ENCODE measurements at regions not wholly inside any gene's neighbourhood (a gene's known extent, or its start where the extent isn't known, plus 50 kb on each side); places are given as distances from the start of the nearest gene placed in this dataset.

DNA sequence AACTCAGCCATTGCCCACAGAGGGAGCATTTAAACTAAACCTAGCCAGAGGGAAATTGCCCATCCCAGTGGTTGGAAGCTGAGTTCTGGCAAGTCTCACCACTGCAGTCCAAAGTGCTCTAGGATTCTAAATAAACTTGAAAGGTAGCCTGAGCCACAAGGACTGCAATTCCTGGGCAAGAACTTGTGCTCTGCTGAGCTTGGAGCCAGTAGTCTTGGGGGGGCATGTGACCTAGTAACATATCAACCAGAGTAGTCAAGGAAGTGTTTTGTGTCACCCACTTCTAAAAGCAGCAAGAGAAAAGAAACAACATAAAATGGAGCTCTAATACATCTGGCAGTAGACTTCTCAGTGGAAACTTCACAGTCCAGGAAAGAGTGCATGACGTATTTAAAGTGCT lies 167.0 kb downstream of the PTH2R start:
- H3K4me3 ChIP-seq (replicated peaks; ENCODE audit: low read depth, low read length) = no peak overlapping the region
- TF ChIP-seq, protein P1, sequence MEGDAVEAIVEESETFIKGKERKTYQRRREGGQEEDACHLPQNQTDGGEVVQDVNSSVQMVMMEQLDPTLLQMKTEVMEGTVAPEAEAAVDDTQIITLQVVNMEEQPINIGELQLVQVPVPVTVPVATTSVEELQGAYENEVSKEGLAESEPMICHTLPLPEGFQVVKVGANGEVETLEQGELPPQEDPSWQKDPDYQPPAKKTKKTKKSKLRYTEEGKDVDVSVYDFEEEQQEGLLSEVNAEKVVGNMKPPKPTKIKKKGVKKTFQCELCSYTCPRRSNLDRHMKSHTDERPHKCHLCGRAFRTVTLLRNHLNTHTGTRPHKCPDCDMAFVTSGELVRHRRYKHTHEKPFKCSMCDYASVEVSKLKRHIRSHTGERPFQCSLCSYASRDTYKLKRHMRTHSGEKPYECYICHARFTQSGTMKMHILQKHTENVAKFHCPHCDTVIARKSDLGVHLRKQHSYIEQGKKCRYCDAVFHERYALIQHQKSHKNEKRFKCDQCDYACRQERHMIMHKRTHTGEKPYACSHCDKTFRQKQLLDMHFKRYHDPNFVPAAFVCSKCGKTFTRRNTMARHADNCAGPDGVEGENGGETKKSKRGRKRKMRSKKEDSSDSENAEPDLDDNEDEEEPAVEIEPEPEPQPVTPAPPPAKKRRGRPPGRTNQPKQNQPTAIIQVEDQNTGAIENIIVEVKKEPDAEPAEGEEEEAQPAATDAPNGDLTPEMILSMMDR (IDR thresholded peaks at IDR 0.05; ENCODE audit: low read depth, low read length, missing control alignments) = no peak
- DNase-seq (ENCODE audit: extremely low read depth, low read depth) = no peak

DNA sequence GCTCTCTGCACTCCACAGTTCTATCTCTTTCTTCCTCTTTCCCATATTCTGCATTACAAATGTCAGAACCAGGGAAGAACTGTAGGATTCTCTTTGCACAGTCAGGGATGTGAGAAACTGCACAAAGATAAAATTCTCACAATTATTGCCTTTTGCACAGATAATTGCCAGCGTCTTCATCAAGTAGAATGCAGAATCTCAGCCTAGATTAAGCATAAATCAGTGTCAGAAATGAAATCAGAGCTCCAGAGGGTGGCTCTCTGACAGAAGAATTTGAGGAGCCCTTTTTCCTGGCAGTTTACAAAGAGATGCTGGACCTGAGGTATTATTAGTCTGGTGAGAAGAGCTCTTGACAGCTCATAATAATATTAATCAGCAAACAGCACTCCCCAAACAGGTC lies 173.1 kb downstream of the PTH2R start:
- DNase-seq (ENCODE audit: extremely low read depth, low read depth) = no peak

DNA sequence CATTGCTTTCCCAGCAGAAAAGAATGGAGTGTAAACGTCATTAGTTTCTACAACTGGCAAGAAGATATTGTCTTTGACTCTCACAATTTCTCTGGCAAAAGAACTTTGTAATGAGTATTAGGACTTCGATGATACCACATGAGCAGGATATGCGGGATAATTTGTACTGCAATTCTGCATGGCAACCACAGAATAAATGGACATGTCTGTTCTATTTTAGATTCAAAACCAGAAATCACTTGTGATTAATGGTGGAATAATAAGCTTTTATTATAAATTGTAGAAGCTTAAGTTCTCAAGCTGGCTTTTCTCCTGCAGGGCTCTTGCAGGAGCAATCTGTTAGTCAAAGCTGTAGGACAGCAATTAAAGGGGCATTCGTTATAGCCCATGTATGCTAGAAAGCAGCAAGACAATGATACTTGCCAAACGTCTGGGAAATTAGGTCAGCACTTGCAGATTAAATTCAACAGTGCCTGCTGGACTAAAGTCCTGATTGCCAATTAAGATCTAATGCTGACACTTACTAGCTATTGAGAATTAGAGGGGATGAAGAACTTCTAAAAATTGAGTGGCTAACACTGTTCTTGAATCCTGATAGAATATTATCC lies 177.9 kb downstream of the PTH2R start:
- TF ChIP-seq, protein P1 (IDR thresholded peaks at IDR 0.05; ENCODE audit: low read depth, low read length, missing control alignments) = no peak
- no peak for DNase-seq (ENCODE audit: extremely low read depth, low read depth)
- no peak overlapping the region for H3K4me3 ChIP-seq (replicated peaks; ENCODE audit: low read depth, low read length)

More for the DNA sequence above, 173.1 kb downstream of the PTH2R start:
- no peak overlapping the region for H3K4me3 ChIP-seq (replicated peaks; ENCODE audit: low read depth, low read length)
- TF ChIP-seq, protein P1 (IDR thresholded peaks at IDR 0.05; ENCODE audit: low read depth, low read length, missing control alignments) = no peak

DNA sequence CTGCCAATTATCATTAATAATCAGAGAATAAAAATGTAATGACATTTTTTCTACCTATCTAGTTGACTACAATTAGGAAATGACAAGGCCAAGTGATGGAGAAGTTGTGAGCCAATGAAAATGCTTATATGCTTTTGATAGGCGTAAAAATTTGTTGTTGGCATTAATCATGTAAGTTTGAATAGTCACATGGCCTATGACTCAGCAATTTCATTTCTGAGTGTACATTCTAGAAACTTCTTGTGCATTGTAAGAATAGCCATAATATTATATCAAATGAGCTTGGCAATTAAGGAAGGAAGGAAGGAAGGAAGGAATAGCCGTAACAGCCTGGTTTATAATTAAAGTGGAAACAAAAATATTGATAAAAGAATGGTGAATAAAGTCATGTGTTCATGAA lies 179.9 kb downstream of the PTH2R start:
- TF ChIP-seq, protein P1 (IDR thresholded peaks at IDR 0.05; ENCODE audit: low read depth, low read length, missing control alignments) = no peak
- no peak for DNase-seq (ENCODE audit: extremely low read depth, low read depth)
- no peak overlapping the region for H3K4me3 ChIP-seq (replicated peaks; ENCODE audit: low read depth, low read length)

DNA sequence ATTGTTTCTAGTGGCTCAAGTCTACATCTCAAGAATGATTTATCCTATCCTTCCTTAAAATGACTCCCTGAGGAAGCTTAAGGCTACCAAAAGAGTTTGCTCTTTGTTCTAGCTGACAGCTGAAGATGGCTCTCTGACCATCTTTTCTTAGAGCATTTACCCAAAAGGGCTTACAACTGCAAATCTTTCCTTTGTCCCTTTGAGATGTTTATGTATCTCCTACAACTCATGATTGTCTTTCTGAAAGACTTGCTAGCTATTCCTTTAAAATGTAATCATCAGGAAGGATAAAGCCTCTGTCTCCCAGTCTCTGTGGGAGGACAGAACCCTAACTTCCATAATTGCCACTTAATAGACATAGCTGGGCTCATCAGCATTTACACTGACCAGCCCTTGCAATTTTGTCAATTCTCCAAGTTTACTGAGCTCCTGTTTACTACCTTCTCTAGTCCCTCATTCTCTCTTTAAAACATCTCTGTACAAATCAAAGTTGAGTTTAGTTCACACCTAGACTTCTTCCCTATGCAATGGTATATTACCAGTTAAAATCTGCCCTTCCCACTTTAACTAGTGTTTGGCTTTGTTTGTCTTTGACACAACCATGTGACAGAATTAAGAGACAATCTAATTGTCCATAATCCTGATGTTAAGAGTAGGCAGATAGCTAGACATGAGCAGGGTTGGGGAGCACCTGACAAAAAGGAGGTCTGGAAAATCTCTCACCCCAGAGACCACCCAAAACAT lies 188.2 kb downstream of the PTH2R start:
- DNase-seq (ENCODE audit: extremely low read depth, low read depth) = no peak
- no peak overlapping the region for H3K4me3 ChIP-seq (replicated peaks; ENCODE audit: low read depth, low read length)
- TF ChIP-seq, protein P1 (IDR thresholded peaks at IDR 0.05; ENCODE audit: low read depth, low read length, missing control alignments) = no peak

DNA sequence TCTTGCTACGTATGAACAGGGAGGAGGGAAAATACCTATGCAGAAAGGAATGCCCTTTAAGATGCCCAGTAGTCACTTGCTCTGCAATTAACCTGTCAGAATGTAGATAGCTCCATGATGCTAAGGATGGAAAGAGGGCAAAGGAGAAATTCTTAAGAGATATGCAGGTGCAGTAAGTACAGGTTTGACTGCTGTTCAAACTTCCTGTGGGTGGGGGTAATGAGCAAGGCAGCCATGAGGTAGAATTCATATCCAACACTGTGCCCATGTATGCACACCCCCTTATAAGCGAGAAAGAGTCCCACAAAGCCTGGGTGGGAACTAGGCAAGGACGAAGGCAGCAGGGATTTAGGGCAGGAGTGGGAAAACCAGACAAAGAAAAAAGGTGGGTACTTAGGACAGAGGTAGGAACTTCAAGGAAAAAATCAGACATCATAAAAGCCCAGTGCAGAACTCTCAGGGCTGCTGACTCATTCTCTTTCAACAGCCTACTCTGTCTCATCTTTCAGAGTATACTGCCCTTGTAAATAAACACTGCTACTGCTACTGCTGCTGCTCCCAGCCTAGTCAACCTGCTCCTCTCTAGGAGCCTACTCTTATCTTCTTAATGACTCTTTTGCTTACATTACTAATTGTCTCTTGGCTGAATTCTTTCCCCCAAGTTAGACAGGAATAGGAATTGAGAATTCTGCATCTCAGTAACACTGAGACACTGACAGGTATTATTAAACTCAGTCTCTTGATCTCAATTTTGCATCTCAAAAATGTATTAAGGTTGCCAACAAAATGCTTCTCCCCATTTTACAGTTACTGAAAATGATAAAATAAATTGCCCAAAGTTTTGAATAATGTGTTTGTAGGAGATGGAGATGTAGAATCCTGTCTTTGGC lies 189.0 kb downstream of the PTH2R start:
- TF ChIP-seq, protein P1 (IDR thresholded peaks at IDR 0.05; ENCODE audit: low read depth, low read length, missing control alignments) = no peak
- H3K4me3 ChIP-seq (replicated peaks; ENCODE audit: low read depth, low read length) = no peak overlapping the region
- DNase-seq (ENCODE audit: extremely low read depth, low read depth) = no peak
